KBM-7 (cell line): ENCODE measurements at regions not wholly inside any gene's neighbourhood (a gene's known extent, or its start where the extent isn't known, plus 50 kb on each side); places are given as distances from the start of the nearest gene placed in this dataset.
"Not testable (repeated sequence)": the region's sequence is repeated elsewhere in the genome, so short reads cannot be mapped to it uniquely, and the experiment has no call there.

Experiments used
- DNase-seq: peaks from one replicate; pipeline ENCODE4 v3.0.0-alpha.2; 2015
- in situ Hi-C: fragments of 300-500 bp; cut with MboI; formaldehyde crosslinking; loops from 2 replicates; pipeline ENCODE4 v1.14.3; 2020; ENCODE audit warnings: low sequenced_read_pairs, low pct_unique_long_range_greater_than_20kb, mixed read lengths

GRCh38 chr12:32010631-32011336, 51.6 kb downstream of the RESF1 start:
- in situ Hi-C loops = no loop called here
- DNase-seq = no peak

- in situ Hi-C loops = no loop called here
- no peak for DNase-seq
Observed at GRCh38 chr12:32012249-32012785, 53.1 kb downstream of the RESF1 start.

DNA sequence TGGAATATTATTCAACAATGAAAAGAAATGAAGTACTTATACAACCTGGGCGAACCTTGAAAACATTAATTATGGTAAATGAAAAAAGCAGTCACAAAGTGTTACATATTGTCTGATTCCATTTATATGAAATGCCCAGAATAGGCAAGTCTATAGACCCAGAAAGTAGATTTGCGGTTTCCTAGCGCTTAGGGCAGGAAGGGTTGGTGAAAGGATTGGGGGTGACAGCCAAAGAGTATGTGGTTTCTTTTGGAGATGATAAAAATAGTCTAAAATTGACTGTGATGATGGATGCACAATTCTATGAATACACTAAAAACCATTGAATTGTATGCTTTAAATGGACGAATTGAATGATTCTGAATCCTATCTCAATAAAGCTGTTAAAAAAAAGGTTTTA, 55.8 kb downstream of the RESF1 start:
- DNase-seq = no peak
- in situ Hi-C loops = no loop called here

GRCh38 chr12:32016680-32017482, 57.7 kb downstream of the RESF1 start:
- DNase-seq = no peak
- in situ Hi-C loops = no loop called here

- DNase-seq = no peak
- in situ Hi-C loops = no loop called here
Observed at GRCh38 chr12:32021346-32021773, 62.1 kb downstream of the RESF1 start.

DNA sequence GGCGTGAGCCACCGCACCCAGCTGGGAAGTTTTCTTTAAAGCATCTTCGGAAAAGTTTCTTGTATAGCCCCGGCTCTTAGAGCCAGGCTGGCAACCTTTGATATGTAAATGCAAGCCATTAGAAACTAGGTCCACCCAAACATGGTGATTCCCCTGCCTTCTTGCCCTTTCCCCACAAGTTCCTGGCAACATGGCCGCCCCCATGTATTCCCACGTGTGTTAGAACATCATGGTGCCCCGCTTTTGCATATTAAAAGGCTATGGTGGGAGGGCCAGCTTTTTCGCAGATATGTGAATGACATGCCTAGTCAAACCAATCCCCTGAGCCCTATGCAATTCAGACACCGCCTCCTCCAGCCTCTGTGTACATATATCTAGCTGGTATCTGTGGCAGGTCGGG, 63.2 kb downstream of the RESF1 start:
- in situ Hi-C loops, DNase-seq: not testable (repeated sequence)

DNA sequence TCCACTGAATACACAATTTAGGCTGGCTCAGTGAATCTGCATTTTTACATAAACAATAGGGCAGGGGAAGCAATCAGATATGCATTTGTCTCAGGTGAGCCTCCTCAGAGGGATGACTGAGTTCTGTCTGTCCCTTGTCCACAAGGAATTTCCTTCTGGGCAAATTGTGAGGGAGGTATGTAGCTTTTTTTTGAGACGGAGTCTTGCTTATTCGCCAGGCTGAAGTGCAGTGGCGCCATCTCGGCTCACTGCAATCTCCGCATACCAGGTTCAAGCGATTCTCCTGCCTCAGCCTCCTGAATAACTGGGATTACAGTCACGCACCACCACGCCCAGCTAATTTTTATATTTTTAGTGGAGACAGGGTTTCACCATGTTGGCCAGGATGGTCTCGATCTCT, 64.6 kb downstream of the RESF1 start:
- DNase-seq, in situ Hi-C loops: not testable (repeated sequence)

GRCh38 chr12:32024884-32025592, 65.8 kb downstream of the RESF1 start:
- in situ Hi-C loops = no loop called here
- DNase-seq = no peak

- no peak for DNase-seq
- in situ Hi-C loops = no loop called here
Observed at GRCh38 chr12:32025906-32026305, 66.7 kb downstream of the RESF1 start.

DNA sequence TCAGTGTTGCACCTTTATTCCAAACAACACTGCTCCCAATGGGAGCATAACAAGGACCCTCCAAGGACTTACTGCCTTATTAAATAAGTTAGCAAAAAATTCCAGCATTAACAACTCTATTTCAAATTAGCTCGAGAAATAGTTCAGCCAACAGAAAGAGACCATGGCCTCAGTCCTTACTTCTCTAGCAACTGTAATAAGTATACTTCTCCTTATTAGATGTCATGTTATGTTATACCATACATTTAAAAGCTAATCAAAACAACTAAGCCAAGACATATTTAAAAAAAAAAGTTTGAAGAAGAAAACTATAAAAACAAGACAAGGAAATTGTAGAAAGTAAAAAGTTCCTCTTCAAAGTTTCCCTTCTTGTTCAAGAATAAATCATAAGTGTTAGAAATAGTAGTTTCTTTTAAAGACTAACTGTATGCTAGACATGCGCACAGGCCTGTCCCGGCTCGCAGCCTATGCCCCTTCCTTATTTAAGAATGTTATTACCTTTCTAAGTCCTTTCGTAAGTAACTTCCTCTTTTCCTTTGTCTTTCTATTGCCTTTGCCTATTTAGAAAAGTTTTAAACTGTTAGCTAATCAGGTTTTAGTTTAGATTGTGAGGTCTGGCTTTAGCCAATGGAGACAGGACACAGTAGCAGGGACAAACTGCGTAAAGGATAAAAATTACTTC, 68.6 kb downstream of the RESF1 start:
- peak; percentile 81 for DNase-seq
- in situ Hi-C loops = no loop called here

DNA sequence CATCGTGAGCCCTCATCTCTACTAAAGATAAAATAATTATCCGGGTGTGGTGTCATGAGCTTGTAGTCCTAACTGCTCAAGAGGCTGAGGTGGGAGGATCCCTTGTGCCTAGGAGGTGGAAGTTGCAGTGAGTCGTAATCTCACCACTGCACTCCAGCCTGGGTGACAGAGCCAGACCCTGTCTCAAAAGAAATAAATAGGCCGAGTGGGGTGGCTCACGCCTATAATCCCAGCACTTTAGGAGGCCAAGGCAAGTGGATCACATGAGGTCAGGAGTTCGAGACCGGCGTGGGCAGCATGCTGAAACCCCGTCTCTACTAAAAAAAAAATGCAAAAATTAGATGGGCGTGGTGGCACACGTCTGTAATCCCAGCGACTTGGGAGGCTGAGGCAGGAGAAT, 70.9 kb downstream of the RESF1 start:
- in situ Hi-C loops = no loop called here
- DNase-seq = no peak

DNA sequence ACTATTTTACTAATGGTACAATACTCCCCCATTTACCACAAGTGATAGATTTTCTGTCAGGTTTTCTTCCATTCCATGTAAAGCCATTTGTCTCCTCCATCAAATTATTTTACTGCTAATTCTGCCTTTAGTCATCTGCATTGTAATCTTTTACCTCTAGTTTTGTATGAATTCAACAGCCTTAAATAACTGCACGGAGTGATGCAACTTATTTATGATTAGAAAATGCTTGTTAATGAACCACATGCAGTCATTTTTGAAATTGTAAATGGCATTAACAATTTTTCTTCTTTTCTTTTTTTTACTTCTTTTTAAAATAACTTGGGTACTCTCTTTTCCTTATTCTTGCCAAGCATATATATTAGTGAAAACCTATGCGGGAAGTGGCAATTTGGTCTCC, 71.5 kb downstream of the RESF1 start:
- no peak for DNase-seq
- in situ Hi-C loops = no loop called here

DNA sequence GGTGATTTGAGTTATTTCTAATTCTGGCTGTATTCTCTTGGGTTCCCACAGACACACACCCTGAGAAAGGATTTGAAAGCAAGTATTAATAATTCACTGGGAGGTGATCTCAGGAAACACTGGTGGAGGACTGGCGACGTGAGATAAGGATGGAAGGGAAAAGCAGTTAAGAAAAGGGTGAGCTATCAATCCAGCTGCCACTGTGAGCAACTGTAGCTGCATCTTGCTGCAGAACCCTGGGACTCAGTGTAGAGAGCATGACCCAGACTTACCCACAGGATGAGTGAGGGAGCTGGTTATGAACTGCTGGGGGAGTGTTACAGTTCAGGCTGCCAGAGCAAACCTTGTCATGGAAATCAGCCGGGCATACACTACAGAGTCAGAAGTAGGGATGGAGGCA, 71.9 kb downstream of the RESF1 start:
- in situ Hi-C loops = no loop called here
- DNase-seq = peak; percentile 67

GRCh38 chr12:32032205-32032810, 73.1 kb downstream of the RESF1 start:
- no peak for DNase-seq
- in situ Hi-C loops = no loop called here

DNA sequence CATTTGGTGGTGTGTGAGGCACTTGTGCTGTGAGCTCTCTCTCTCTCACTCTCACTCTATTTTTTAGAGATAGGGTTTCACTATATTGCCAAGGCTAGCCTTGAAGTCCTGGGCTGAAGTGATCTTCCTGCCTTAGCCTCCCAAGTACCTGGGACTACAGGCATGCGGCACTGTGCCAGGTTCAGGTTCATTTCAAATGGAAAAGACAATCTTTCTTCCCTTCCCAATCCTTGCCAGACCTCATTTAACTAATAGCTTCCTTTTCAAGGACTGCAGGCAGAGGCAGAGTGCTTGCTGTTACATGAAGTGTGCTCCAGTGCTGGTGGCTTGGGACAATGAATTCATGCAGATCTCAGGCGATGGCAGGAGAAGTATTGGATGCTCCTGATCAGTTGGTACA, 73.2 kb upstream of the BICD1 start:
- in situ Hi-C loops = no loop called here
- no peak for DNase-seq

DNA sequence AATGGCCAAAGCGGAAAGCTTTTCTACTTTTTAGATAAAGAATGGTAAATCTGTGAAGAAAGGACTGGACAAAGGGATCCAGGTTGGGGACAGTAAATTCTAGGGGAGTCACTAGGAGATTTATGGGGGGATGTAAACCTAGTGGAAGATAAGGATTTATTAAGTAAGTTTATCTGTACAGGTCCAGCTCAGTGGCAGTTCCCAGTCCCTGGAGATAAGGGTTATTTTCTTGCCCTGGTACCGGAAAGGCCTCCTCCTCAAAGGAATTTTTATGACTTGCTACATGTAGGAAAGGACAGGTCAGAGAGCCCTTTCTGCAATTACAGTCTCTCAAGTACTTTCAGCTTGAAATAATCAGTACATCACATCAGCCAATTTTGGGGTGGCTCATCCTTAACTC, 72.6 kb upstream of the BICD1 start:
- in situ Hi-C loops = no loop called here
- no peak for DNase-seq

DNA sequence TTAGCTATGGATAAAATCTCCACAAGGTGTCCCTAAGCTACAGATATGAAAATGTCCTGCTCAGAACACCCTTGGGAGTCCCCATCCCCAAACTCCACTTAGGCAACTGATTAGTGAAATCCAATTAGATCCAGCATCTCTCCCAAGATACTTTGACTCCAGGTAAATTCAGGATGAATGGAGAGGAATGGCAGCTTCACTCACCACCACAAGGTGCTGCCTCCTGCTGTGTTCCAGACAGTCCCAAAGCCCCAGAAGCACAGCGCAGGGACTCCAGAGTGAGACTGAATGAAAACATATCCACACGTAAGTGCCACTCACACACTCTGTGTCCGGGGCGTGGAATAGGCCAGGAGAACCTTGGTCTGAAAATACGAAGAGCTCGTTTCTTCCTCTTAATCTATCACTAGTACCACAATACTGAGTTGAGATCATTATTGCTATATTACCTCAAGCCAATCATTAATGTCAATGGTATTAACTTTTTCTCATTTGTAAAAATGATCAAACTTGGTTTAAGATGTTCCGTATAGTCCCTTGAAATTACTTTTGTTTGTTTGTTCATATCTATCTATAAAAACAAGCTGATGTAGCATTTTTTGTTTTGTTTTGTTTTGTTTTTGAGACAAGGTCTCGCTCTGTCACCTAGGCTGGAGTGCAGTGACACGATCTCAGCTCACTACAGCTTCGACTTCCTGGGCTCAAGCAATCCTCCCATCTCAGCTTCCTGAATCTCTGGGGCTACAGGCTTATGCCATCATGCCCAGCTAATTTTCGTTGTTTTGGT, 70.0 kb upstream of the BICD1 start:
- in situ Hi-C loops = no loop called here
- DNase-seq = no peak

DNA sequence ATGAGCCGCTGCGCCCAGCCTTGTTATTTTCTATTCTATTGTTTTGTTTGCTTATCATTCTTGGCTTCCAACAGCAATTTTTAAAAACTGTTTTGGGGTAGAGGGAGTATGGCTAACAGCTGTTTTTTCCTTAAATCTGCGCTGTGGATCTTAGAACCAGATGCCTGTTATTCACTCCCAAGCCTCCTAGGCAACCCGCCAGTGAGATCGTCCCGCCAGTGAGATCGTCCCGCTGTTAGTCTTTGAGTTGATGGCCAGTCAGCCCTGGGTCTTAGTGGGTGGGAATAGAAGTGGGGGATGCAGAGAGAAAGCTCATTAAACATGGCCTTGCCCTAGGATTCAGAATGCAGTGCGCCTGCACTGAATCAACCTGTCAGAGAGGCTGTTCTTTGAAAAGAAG, 67.3 kb upstream of the BICD1 start:
- DNase-seq = no peak
- in situ Hi-C loops = no loop called here
